Heart left ventricle (tissue), 16 donors: ENCODE measurements at regions not wholly inside any gene's neighbourhood (a gene's known extent, or its start where the extent isn't known, plus 50 kb on each side); places are given as distances from the start of the nearest gene placed in this dataset.

Experiments
- ATAC-seq, 4 donors: fragments of 200-7000 bp; cut with Tn5 transposase; one replicate each; pipeline ENCODE4 v1.9.1; 2020 to 2022; ENCODE audit warnings: moderate library complexity in 4 of 4, mild to moderate bottlenecking in 3 of 4, moderate number of reproducible peaks in 1 of 4
- DNase-seq, 5 donors: peaks; one replicate each; pipeline ENCODE4 v3.0.0-alpha.2; 2020
- H3K27ac ChIP-seq, 12 donors: fragments of 200-600 bp; sonication (generic) in 4 of 12; one replicate each; pipeline versions ENCODE4 v1.5.0 to v1.8.0; 2016 to 2022; ENCODE audit warnings: mild to moderate bottlenecking in 2 of 12
- H3K27me3 ChIP-seq, 9 donors: fragments of 200-600 bp; sonication (generic) in 2 of 9; one replicate each; pipeline versions ENCODE4 v1.5.1 to v1.8.0; 2016 to 2022; ENCODE audit warnings: mild to moderate bottlenecking in 3 of 9
- H3K36me3 ChIP-seq, 9 donors: fragments of 200-600 bp; sonication (generic) in 2 of 9; one replicate each; pipeline versions ENCODE4 v1.5.0 to v1.8.0; 2018 to 2022; ENCODE audit warnings: mild to moderate bottlenecking in 2 of 9
- H3K4me1 ChIP-seq, 12 donors: fragments of 200-600 bp; sonication (generic) in 4 of 12; one replicate each; pipeline versions ENCODE4 v1.5.0 to v1.8.0; 2016 to 2022; ENCODE audit warnings: mild to moderate bottlenecking in 3 of 12
- H3K4me3 ChIP-seq, 12 donors: fragments of 200-600 bp; sonication (generic) in 4 of 12; one replicate each; pipeline versions ENCODE4 v1.5.0 to v1.8.0; 2017 to 2022; ENCODE audit warnings: mild to moderate bottlenecking in 9 of 12, moderate library complexity in 4 of 12
- H3K9me3 ChIP-seq, 12 donors: fragments of 200-600 bp; sonication (generic) in 4 of 12; one replicate each; pipeline versions ENCODE4 v1.5.0 to v1.8.0; 2016 to 2022; ENCODE audit warnings: mild to moderate bottlenecking in 1 of 12
- CTCF ChIP-seq, 12 donors: fragments of 200-600 bp; sonication (generic) in 4 of 12; IDR thresholded peaks; one replicate each; pipeline versions ENCODE4 v1.5.0 to v1.8.0; 2018 to 2022; ENCODE audit warnings: antibody characterized with exemption in 12 of 12, mild to moderate bottlenecking in 5 of 12
- POLR2A ChIP-seq, 2 donors: fragments of 450-650 bp; IDR thresholded peaks; one replicate each; pipeline ENCODE4 v1.6.1; 2017; ENCODE audit warnings: antibody characterized with exemption in 2 of 2, mild to moderate bottlenecking in 2 of 2, moderate library complexity in 2 of 2
- WGBS, 4 donors: extraction: QIAGEN DNeasy Blood & Tissue Kit in 2 of 4; methylation state at CpG; one replicate each; pipeline versions ENCODE4 v1.1.5 to v1.1.7; 2013 to 2018; 5-methylcytosine and 5-hydroxymethylcytosine counted together
- intact Hi-C, 10 donors: fragments of 100-400 bp; cut with DNase I; formaldehyde crosslinking; loops; one replicate each; pipeline versions ENCODE4 v1.11.1 to v1.14.2; 2022
- donor health status: ischemic (EF 13 %, LVEDD 7.1; RV severe dilation, severe dysfunction).
- donor health status: healthy with polysubstance abuse.
- donor health status: DM: no; HTN: yes; CAD: no.
- donor health status: DM: no; HTN: no; CAD: no.
- donor health status: ischemic (EF 25% LVEDD 6.9; RV normal size, moderate dysfunction).
- donor health status: ischemic (EF 25% LVEDD 5.7; RV mildly dilated, moderate dysfunction).
- donor health status: healthy.
- donor health status: DM: yes; HTN: yes; CAD: no.
- donor health status: ischemic (EF 35%, LVEDD 5.7; RV mildly dilated, moderate dysfunction).
- donor health status: nonischemic (EF 11% LVEDD 7.7; RV severe dilation, severe dysfunction).
- donor health status: DM: yes; HTN: yes; CAD: no.
- donor health status: PGD.
- donor health status: ischemic (EF 29% LVEDD 5.4; RV normal size, mild dysfunction).
- donor health status: nonischemic (EF 23%, LVEDD 6.1; RV moderate dilation, normal function).

DNA sequence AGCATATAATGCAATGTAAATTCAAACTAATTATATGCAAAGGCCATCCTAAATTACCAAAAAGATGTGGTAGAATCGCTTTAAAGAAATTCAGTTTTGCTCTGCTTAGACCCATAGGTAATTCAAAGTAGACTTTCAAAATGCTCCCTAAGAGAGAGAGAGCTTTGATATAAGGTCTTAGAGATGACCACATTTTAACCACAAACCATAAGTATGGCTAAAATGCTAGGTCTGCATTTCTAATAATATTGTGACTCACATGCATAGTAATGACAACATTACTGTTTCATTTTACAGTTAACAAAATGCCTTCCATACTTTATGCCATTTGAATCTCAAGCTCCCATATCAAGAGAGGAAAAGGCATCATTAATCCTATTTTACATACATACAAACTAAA is 144.5 kb downstream of the RAD51AP2 start:
- no peaks in the 10 kb centered on the region for H3K4me1 ChIP-seq
- WGBS, 4 donors: 74 to 82% (median 81%) methylated on average over 1 of the region's 1 CpG
- H3K27ac ChIP-seq: no peak overlapping the region
- TF ChIP-seq CTCF (IDR thresholded peaks at IDR 0.05) (no peak), POLR2A (IDR thresholded peaks at IDR 0.05) (no peak)
- H3K9me3 ChIP-seq: peaks cover 0 to 13% (median 2%) of the 10 kb centered on the region in 12 donors
- H3K4me3 ChIP-seq: no peak overlapping the region
- intact Hi-C loops: no loop called here
- DNase-seq (no peak), ATAC-seq (no peak)
- no peaks in the 10 kb centered on the region for H3K36me3 ChIP-seq
- H3K27me3 ChIP-seq: no peaks in the 10 kb centered on the region

- intact Hi-C loops: no loop called here
Observed at GRCh38 chr2:17373041-17373440, 145.2 kb downstream of the RAD51AP2 start.

GRCh38 chr2:17363846-17364245 is 154.4 kb downstream of the RAD51AP2 start:
- intact Hi-C loops: no loop called here
- TF ChIP-seq CTCF (IDR thresholded peaks at IDR 0.05) (no peak), POLR2A (IDR thresholded peaks at IDR 0.05) (no peak)
- Histone ChIP-seq H3K36me3 (no peaks in the 10 kb centered on the region), H3K9me3 (peaks cover 0 to 23% (median 3%) of the 10 kb centered on the region in 12 donors), H3K27ac (no peak overlapping the region), H3K4me1 (no peaks in the 10 kb centered on the region), H3K4me3 (no peak overlapping the region), H3K27me3 (no peaks in the 10 kb centered on the region)
- DNase-seq (no peak), ATAC-seq (no peak)

More at GRCh38 chr2:17373041-17373440, 145.2 kb downstream of the RAD51AP2 start:
- no peak for ATAC-seq
- WGBS, 4 donors: 74 to 80% (median 79%) methylated on average over 3 of the region's 3 CpGs
- Histone ChIP-seq H3K4me1 (no peaks in the 10 kb centered on the region), H3K4me3 (no peak overlapping the region), H3K9me3 (peaks cover 0 to 14% (median 2%) of the 10 kb centered on the region in 12 donors), H3K27me3 (no peaks in the 10 kb centered on the region), H3K36me3 (no peaks in the 10 kb centered on the region), H3K27ac (no peak overlapping the region)
- TF ChIP-seq POLR2A (IDR thresholded peaks at IDR 0.05) (no peak), CTCF (IDR thresholded peaks at IDR 0.05) (no peak)
- DNase-seq: no peak

DNA sequence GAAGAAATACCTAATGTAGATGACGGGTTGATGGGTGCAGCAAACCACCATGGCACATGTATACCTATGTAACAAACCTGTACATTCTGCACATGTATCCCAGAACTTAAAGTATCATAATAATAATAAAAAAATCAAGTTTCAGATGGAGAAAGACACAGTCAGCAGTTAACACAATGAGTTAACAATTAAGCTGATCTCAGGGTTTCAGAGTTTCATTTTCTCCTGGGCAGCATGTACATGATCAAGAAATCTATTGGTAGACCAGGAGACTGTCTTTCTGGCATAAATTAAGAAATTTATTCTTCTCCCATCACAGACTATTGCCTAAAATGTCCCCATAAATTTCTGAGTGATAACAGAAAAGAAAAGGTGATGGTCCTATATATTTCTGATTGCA is 155.3 kb downstream of the RAD51AP2 start:
- no peaks in the 10 kb centered on the region for H3K27me3 ChIP-seq
- H3K36me3 ChIP-seq: no peaks in the 10 kb centered on the region
- intact Hi-C loops: no loop called here
- H3K4me1 ChIP-seq: no peaks in the 10 kb centered on the region
- DNase-seq: no peak
- no peak overlapping the region for H3K27ac ChIP-seq
- TF ChIP-seq CTCF (IDR thresholded peaks at IDR 0.05) (no peak), POLR2A (IDR thresholded peaks at IDR 0.05) (no peak)
- ATAC-seq: no peak
- no peak overlapping the region for H3K4me3 ChIP-seq
- peaks cover 0 to 23% (median 0%) of the 10 kb centered on the region in 12 donors for H3K9me3 ChIP-seq
- 57 to 72% (median 66%) methylated on average over 1 of the region's 1 CpG for WGBS, 4 donors
